HEK293T (cell line): ENCODE measurements at regions not wholly inside any gene's neighbourhood (a gene's known extent, or its start where the extent isn't known, plus 50 kb on each side); places are given as distances from the start of the nearest gene placed in this dataset.

ENCODE experiments used
- CTCF ChIA-PET: fragments of 350-600 bp; formaldehyde crosslinking; extraction: SDS; loops from one replicate; lab custom pipeline; 2021; ENCODE audit warnings: antibody characterized with exemption, inconsistent platforms; lab: Yijun Ruan, JAX
- POLR2A ChIA-PET: fragments of 350-600 bp; formaldehyde crosslinking; extraction: SDS; loops from one replicate; lab custom pipeline; 2020; ENCODE audit warnings: antibody characterized with exemption, inconsistent platforms; lab: Yijun Ruan, JAX
- DNase-seq: peaks from one replicate; pipeline ENCODE4 v3.0.0; 2012; ENCODE audit warnings: mixed read lengths; ENCODE audit errors: extremely low spot score
- ARNT ChIP-seq: fragments of 450-650 bp; IDR thresholded peaks from 2 replicates; pipeline ENCODE4 v1.6.1; 2017; ENCODE audit warnings: mild to moderate bottlenecking
- BHLHE40 ChIP-seq: fragments of 450-650 bp; IDR thresholded peaks from 2 replicates; pipeline ENCODE4 v1.6.1; 2016; ENCODE audit warnings: mild to moderate bottlenecking, moderate library complexity, borderline replicate concordance
- CTBP1 ChIP-seq: fragments of 450-650 bp; IDR thresholded peaks from 2 replicates; pipeline ENCODE4 v1.6.1; 2016; ENCODE audit warnings: borderline replicate concordance
- ELF4 ChIP-seq: fragments of 450-650 bp; IDR thresholded peaks from 2 replicates; pipeline ENCODE4 v1.6.1; 2017; ENCODE audit warnings: antibody characterized with exemption
- FOXA1 ChIP-seq: fragments of 450-650 bp; IDR thresholded peaks from 2 replicates; pipeline ENCODE4 v1.6.1; 2016; ENCODE audit warnings: mild to moderate bottlenecking
- FOXK2 ChIP-seq: fragments of 450-650 bp; IDR thresholded peaks from 2 replicates; pipeline ENCODE4 v1.6.1; 2016; ENCODE audit warnings: mild to moderate bottlenecking
- FOXM1 ChIP-seq: fragments of 450-650 bp; IDR thresholded peaks from 2 replicates; pipeline ENCODE4 v1.6.1; 2017; ENCODE audit warnings: mild to moderate bottlenecking, borderline replicate concordance
- HDGF ChIP-seq: fragments of 450-650 bp; IDR thresholded peaks from 2 replicates; pipeline ENCODE4 v1.6.1; 2017; ENCODE audit warnings: antibody characterized with exemption, borderline replicate concordance
- L3MBTL2 ChIP-seq: fragments of 450-650 bp; conservative IDR thresholded peaks from 2 replicates; pipeline ENCODE4 v1.6.1; 2016; ENCODE audit warnings: mild to moderate bottlenecking
- LEF1 ChIP-seq: fragments of 450-650 bp; IDR thresholded peaks from 2 replicates; pipeline ENCODE4 v1.6.1; 2017; ENCODE audit warnings: mild to moderate bottlenecking, borderline replicate concordance
- NFRKB ChIP-seq: fragments of 450-650 bp; IDR thresholded peaks from 2 replicates; pipeline ENCODE4 v1.6.1; 2016; ENCODE audit warnings: mild to moderate bottlenecking, moderate library complexity
- SP1 ChIP-seq: fragments of 450-650 bp; IDR thresholded peaks from 2 replicates; pipeline ENCODE4 v1.6.1; 2017
- SUZ12 ChIP-seq: fragments of 450-650 bp; IDR thresholded peaks from 2 replicates; pipeline ENCODE4 v1.6.1; 2016; ENCODE audit warnings: mild to moderate bottlenecking
- TARDBP ChIP-seq: fragments of 450-650 bp; IDR thresholded peaks from 2 replicates; pipeline ENCODE4 v1.6.1; 2016
- ZNF384 ChIP-seq: fragments of 450-650 bp; IDR thresholded peaks from 2 replicates; pipeline ENCODE4 v1.6.1; 2016
- TF ChIP-seq, protein P1 (sequence below): fragments of 450-650 bp; IDR thresholded peaks from 2 replicates; pipeline ENCODE4 v1.6.1; 2016

DNA sequence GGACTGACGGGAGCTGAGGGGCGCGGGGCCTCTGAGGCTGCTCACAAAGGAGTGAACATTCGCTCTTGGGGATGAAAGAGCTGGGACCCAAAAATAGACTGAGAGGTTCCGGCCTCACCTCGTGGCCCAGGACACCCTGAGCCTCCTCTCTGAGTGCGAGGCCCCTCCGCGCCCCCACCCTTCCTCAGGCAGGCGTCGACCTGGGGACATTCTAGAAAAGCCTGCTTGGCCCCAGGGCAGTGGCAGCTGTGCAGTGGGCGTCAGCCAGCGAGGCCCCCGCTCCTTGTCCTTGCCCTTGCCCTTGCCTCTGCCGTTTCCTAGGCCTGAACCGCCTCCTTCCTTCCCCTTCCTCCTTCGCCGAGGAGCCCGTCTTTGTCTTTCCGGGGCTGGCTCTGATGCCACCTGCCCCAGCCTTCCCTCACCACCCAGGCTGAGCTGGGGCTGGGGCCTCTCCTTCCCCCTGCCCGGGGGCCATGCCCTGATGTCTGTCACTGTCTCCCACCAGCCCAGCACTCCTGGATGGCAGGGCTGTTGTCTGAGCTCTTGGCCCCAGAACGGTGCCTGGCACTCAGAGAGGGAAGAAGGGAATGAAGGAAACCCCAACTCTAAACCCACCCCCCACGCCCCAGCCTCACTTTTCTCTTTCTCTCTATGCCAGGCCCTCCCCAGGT is 208.2 kb upstream of the RTL1 start:
- CTCF ChIA-PET = no interaction called here
- TF ChIP-seq ARNT (no peak), CTBP1 (no peak), SUZ12 (no peak), NFRKB (no peak), FOXK2 (no peak)
- DNase-seq = no peak
- POLR2A ChIA-PET = no interaction called here

DNA sequence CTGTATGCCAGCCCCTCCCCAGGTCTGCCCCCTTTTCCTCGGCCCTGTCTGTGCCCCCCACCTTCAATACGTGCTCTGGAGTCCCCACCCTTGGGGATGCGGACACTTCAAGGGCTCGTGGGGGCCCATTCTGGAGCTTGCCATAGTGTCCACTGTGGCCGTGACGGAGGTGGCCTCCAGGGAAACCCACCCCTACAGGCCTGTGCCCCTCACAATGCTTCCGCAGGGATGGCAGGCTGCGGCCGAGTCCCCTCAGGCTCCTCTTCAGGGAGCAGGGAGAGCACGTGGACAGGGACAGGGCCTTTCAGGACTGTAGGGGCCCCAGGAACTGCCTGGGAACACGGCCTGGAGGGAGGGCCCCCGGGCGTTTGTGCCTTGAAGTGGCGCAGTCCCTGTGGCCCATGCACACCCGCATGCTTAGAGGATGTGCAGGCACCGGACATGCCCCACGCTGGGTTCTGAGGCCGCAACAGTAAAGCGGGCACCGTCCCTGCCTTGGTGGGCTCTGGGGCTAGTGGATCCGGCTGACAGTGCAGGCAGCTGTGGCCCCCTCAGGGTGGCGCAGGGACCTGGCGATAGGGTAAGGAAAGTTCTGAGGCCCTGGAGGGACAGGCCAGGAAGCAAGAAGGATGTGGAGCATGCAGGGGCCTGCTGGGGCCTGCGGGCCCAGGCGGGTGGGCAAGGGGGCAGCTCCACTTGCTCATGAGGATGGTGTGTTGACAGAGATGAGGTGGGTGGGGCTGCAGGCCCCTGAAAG is 209.0 kb upstream of the RTL1 start:
- DNase-seq = no peak
- ChIA-PET POLR2A (no interaction called here), CTCF (no interaction called here)
- TF ChIP-seq TARDBP = no peak
- no peak for TF ChIP-seq LEF1
- TF ChIP-seq NFRKB = no peak
- TF ChIP-seq ZNF384 = no peak
- TF ChIP-seq SP1 = no peak
- TF ChIP-seq CTBP1 = no peak
- TF ChIP-seq ELF4 = no peak
- no peak for TF ChIP-seq ARNT

DNA sequence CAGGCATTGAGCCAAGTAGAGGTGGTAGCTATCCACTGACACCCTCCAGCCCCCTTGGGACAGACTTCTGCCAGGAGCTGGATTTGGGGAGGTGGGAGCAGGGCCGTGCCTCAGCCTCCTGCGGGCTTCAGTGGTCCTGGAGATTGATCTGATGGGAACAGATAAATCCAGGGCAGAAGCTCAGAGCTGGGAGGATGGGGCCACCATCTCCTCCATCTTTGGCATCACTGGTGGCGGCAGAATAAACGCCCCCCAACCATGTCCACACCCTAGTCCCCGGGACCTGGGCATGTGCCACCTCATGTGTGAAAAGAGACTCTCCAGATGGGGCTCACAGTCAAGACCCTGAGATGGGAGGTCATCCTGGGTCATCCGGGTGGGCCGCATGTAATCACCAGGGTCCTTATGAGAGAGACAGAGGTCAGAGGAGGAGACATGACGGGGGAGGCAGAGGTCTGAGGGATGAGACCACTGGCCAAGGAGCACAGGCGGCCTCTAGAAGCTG is 209.6 kb upstream of the RTL1 start:
- TF ChIP-seq LEF1 (no peak), FOXM1 (no peak), CTBP1 (no peak), ZNF384 (no peak), NFRKB (no peak), ELF4 (no peak), HDGF (no peak), ARNT (no peak), L3MBTL2 (no peak), SUZ12 (no peak), FOXK2 (no peak), TARDBP (no peak), BHLHE40 (no peak), FOXA1 (no peak), SP1 (no peak)
- TF ChIP-seq, protein P1, sequence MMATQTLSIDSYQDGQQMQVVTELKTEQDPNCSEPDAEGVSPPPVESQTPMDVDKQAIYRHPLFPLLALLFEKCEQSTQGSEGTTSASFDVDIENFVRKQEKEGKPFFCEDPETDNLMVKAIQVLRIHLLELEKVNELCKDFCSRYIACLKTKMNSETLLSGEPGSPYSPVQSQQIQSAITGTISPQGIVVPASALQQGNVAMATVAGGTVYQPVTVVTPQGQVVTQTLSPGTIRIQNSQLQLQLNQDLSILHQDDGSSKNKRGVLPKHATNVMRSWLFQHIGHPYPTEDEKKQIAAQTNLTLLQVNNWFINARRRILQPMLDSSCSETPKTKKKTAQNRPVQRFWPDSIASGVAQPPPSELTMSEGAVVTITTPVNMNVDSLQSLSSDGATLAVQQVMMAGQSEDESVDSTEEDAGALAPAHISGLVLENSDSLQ = no peak
- no peak for DNase-seq
- CTCF ChIA-PET = no interaction called here
- POLR2A ChIA-PET = no interaction called here

DNA sequence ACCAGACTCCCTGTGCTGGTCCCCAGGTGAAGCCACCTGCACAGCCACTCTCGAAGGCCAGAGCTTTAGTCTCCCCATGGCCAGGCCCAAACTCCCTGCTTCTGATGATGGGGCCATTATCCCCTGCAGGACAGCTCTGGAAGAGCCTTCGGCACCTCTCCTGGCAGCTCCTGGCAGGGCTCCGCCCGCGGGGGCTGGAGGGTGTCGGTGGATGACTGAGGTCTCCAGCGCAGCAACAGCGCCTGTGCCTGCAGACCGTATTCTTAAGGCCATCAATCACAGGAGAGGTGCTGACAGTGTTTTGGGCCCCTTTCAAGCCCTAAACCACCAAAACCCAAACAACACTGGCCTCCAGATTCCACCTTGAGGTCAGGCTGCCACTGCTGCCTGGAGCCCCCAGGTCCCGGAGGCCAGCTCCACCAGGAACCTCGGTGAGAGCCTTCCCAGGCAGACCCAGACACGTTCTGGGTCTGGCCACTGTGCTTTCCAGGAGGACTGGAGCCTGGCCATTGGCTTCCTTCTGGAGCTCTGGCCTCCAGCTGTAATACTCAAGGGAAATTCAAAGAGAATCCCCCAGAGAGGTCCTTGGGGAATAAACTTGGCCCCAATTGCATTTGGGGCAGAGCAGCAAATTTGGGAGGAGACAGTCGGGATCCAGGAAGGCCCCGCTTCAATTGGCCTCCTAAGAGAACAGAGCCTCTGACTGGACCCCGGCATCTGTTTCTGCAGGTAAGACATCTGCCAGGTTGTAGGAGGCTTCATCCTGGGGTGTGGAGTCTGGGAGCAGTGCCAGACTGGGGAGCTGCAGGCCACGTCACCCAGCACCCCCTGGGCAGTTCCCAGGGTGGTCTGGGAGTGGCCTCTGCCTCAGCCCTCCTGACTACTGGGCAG is 210.6 kb upstream of the RTL1 start:
- TF ChIP-seq, protein P1 = no peak
- TF ChIP-seq NFRKB = no peak
- no peak for TF ChIP-seq SP1
- no peak for TF ChIP-seq CTBP1
- no peak for TF ChIP-seq LEF1
- TF ChIP-seq L3MBTL2 = no peak
- TF ChIP-seq ELF4 = no peak
- no peak for TF ChIP-seq SUZ12
- no peak for TF ChIP-seq BHLHE40
- no peak for TF ChIP-seq ARNT
- no peak for TF ChIP-seq ZNF384
- no peak for TF ChIP-seq TARDBP
- DNase-seq = no peak
- ChIA-PET CTCF (no interaction called here), POLR2A (interaction anchor here (0.9 kb wide), 1 partner anchor 12 kb away, joined by 3 read pairs; no protein-coding TSS in a partner anchor)

DNA sequence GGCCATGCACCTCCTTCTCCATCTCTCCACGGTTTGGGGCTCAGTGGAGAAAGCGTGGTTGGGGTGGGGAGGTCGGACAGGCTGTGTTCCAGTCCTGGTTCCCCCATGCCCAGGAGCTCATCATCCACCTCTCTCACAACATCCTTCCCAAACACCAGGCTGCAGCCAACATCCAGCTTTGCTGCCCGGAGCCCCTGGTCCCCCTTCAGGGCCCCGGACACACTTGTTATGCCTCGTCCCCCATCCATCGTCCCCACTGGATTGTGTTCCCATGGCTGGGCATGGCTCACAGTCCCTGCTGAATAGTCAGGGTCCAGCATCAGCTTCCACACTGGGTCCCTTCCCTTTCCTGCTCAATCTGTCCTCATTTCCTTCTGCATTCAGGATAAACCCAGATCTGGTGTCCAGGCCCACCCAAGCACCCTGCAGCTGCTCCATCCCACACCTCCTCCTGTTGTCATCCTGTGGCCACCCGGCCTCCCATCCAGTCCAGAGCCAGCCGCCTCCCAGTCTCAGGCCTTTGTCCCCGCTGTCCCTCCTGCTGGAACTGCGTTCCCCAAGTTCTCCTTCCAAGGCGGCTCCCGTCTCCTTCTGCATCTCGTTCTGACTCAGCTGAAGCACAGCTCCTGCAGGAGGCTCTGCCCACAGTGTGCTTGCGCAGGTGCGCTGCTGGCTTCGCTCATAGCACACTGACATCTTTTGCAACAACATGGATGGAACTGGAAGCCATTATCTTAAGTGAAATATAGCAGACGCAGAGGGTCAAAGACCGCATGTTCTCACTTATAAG is 211.4 kb upstream of the RTL1 start:
- DNase-seq = no peak
- TF ChIP-seq ZNF384 (no peak), L3MBTL2 (no peak), FOXA1 (no peak), LEF1 (no peak), TARDBP (no peak), ARNT (no peak)
- ChIA-PET CTCF (no interaction called here), POLR2A (interaction anchor here (0.9 kb wide), 1 partner anchor 12 kb away, joined by 3 read pairs; no protein-coding TSS in a partner anchor)

DNA sequence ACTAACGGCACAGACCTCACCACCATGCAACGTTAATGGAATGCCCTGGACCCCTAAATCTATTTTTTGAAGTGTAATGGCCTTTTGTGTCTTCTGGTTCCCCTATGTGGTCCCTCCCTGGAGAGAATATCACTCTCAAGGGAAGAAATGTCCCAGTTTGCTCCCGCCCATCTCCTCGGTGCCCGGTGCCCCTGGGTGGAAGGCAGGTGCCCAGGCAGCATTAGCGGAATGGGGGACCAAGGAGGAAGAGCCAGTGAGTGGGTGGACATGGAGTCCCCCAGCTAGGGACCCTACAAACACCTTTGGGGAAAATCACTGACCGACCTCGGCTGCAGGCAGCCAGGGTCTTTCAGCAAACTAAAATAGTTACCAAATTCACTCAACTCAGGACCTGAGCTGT is 212.1 kb upstream of the RTL1 start:
- ChIA-PET POLR2A (no interaction called here), CTCF (no interaction called here)
- no peak for DNase-seq
- TF ChIP-seq SUZ12 (no peak), TARDBP (no peak), FOXA1 (no peak)
